IPS-NIHi7 (cell line): ENCODE measurements at regions not wholly inside any gene's neighbourhood (a gene's known extent, or its start where the extent isn't known, plus 50 kb on each side); places are given as distances from the start of the nearest gene placed in this dataset.

ENCODE experiments used
- DNase-seq: peaks from one replicate; pipeline ENCODE4 v3.0.0; 2012; ENCODE audit warnings: mixed read lengths; ENCODE audit errors: extremely low spot score

- no peak for DNase-seq
Measured at GRCh38 chr16:51085271-51085670, 65.8 kb downstream of the SALL1 start.

GRCh38 chr16:51084074-51084928, 66.8 kb downstream of the SALL1 start:
- peak; percentile 31 for DNase-seq

- no peak for DNase-seq
Measured at GRCh38 chr16:51072591-51072990, 78.5 kb downstream of the SALL1 start.

GRCh38 chr16:51071326-51071725, 79.7 kb downstream of the SALL1 start:
- DNase-seq = no peak

- no peak for DNase-seq
Measured at GRCh38 chr16:51067352-51067751, 83.7 kb downstream of the SALL1 start.

- DNase-seq = no peak
Measured at GRCh38 chr16:51062039-51062438, 89.0 kb downstream of the SALL1 start.

- DNase-seq = no peak
Measured at GRCh38 chr16:51061328-51061727, 89.7 kb downstream of the SALL1 start.

GRCh38 chr16:51057969-51058337, 93.1 kb downstream of the SALL1 start:
- DNase-seq = no peak

- DNase-seq = no peak
Measured at GRCh38 chr16:51057102-51057793, 93.8 kb downstream of the SALL1 start.

GRCh38 chr16:51056331-51056730, 94.7 kb downstream of the SALL1 start:
- DNase-seq = no peak

- DNase-seq = no peak
Measured at GRCh38 chr16:51055434-51055833, 95.6 kb downstream of the SALL1 start.

GRCh38 chr16:51053775-51054174, 97.3 kb downstream of the SALL1 start:
- no peak for DNase-seq

GRCh38 chr16:51051671-51052070, 99.4 kb downstream of the SALL1 start:
- no peak for DNase-seq

- DNase-seq = no peak
Measured at GRCh38 chr16:51050377-51050706, 100.7 kb downstream of the SALL1 start.

- no peak for DNase-seq
Measured at GRCh38 chr16:51049678-51050376, 101.2 kb downstream of the SALL1 start.

- DNase-seq = no peak
Measured at GRCh38 chr16:51049276-51049675, 101.8 kb downstream of the SALL1 start.

GRCh38 chr16:51048544-51048943, 102.5 kb downstream of the SALL1 start:
- DNase-seq = no peak

GRCh38 chr16:51045794-51046193, 105.3 kb downstream of the SALL1 start:
- DNase-seq = no peak

GRCh38 chr16:51045186-51045585, 105.9 kb downstream of the SALL1 start:
- no peak for DNase-seq

- no peak for DNase-seq
Measured at GRCh38 chr16:51041546-51041945, 109.5 kb downstream of the SALL1 start.

- no peak for DNase-seq
Measured at GRCh38 chr16:51040637-51041036, 110.4 kb downstream of the SALL1 start.

GRCh38 chr16:51039638-51040331, 111.3 kb downstream of the SALL1 start:
- no peak for DNase-seq
